GM21825 (cell line): ENCODE measurements at regions not wholly inside any gene's neighbourhood (a gene's known extent, or its start where the extent isn't known, plus 50 kb on each side); places are given as distances from the start of the nearest gene placed in this dataset.

ENCODE experiments used
- ATAC-seq: cut with Tn5 transposase; IDR thresholded peaks from one replicate; pipeline ENCODE4 v1.9.1; 2021; ENCODE audit warnings: mild to moderate bottlenecking, moderate library complexity; ENCODE audit not compliant: unreplicated experiment

GRCh38 chr9:129490583-129491486 is 130.1 kb downstream of the C9orf50 start:
- ATAC-seq = no peak

- no peak for ATAC-seq
These were observed 130.9 kb downstream of the C9orf50 start for GRCh38 chr9:129489838-129490582.

GRCh38 chr9:129487658-129488483 is 133.0 kb downstream of the C9orf50 start:
- peak; percentile 14 for ATAC-seq

GRCh38 chr9:129486756-129487657 is 133.9 kb downstream of the C9orf50 start:
- ATAC-seq = no peak

- ATAC-seq = no peak
These were observed 135.6 kb downstream of the C9orf50 start for GRCh38 chr9:129485145-129485774.

GRCh38 chr9:129484352-129485000 is 136.4 kb downstream of the C9orf50 start:
- ATAC-seq = no peak

- ATAC-seq = no peak
These were observed 137.2 kb downstream of the C9orf50 start for GRCh38 chr9:129483415-129484351.

GRCh38 chr9:129482521-129483414 is 138.1 kb downstream of the C9orf50 start:
- ATAC-seq = no peak

- no peak for ATAC-seq
These were observed 138.9 kb downstream of the C9orf50 start for GRCh38 chr9:129481810-129482511.

GRCh38 chr9:129481424-129481809 is 139.5 kb downstream of the C9orf50 start:
- ATAC-seq = no peak

GRCh38 chr9:129480745-129481144 is 140.2 kb downstream of the C9orf50 start:
- no peak for ATAC-seq

GRCh38 chr9:129480227-129480626 is 140.7 kb downstream of the C9orf50 start:
- no peak for ATAC-seq

- ATAC-seq = no peak
These were observed 141.3 kb downstream of the C9orf50 start for GRCh38 chr9:129479631-129480011.

GRCh38 chr9:129478961-129479630 is 141.8 kb downstream of the C9orf50 start:
- no peak for ATAC-seq

GRCh38 chr9:129478461-129478860 is 142.4 kb downstream of the C9orf50 start:
- ATAC-seq = no peak
